Liver (tissue), 8 donors: ENCODE measurements at regions not wholly inside any gene's neighbourhood (a gene's known extent, or its start where the extent isn't known, plus 50 kb on each side); places are given as distances from the start of the nearest gene placed in this dataset.

Experiments
- DNase-seq: peaks from one replicate; pipeline ENCODE4 v3.0.0-alpha.2; 2017; ENCODE audit warnings: low spot score
- H3K27ac ChIP-seq, 2 donors: one replicate each; pipeline ENCODE4 v1.7.0; 2013; ENCODE audit warnings: inconsistent platforms in 2 of 2, low read length in 2 of 2, control low read depth in 1 of 2, low read depth in 1 of 2, mild to moderate bottlenecking in 1 of 2
- H3K27me3 ChIP-seq, 4 donors: one replicate each; pipeline versions ENCODE4 v1.6.1 to v1.7.0; 2013; ENCODE audit warnings: low read length in 3 of 4, inconsistent platforms in 1 of 4, mild to moderate bottlenecking in 1 of 4, moderate library complexity in 1 of 4; ENCODE audit not compliant: control insufficient read depth in 4 of 4, insufficient read depth in 4 of 4
- H3K36me3 ChIP-seq, 4 donors: one replicate each; pipeline versions ENCODE4 v1.6.1 to v1.7.0; 2013; ENCODE audit warnings: low read length in 3 of 4, mild to moderate bottlenecking in 3 of 4, low read depth in 1 of 4, moderate library complexity in 1 of 4; ENCODE audit not compliant: control insufficient read depth in 4 of 4, insufficient read depth in 3 of 4
- H3K4me1 ChIP-seq, 4 donors: one replicate each; pipeline versions ENCODE4 v1.6.1 to v1.7.0; 2013; ENCODE audit warnings: low read length in 3 of 4, mild to moderate bottlenecking in 3 of 4, moderate library complexity in 1 of 4; ENCODE audit not compliant: control insufficient read depth in 4 of 4, insufficient read depth in 4 of 4
- H3K4me3 ChIP-seq, 3 donors: one replicate each; pipeline versions ENCODE4 v1.6.1 to v1.7.0; 2013; ENCODE audit warnings: low read length in 3 of 3, control low read depth in 1 of 3, low read depth in 1 of 3, mild to moderate bottlenecking in 1 of 3
- H3K9ac ChIP-seq, 2 donors: one replicate each; pipeline ENCODE4 v1.7.0; 2013; ENCODE audit warnings: low read length in 2 of 2, mild to moderate bottlenecking in 2 of 2, moderate library complexity in 2 of 2, control low read depth in 1 of 2, low read depth in 1 of 2
- H3K9me3 ChIP-seq, 4 donors: one replicate each; pipeline versions ENCODE4 v1.6.1 to v1.7.0; 2013; ENCODE audit warnings: low read length in 3 of 4; ENCODE audit not compliant: control insufficient read depth in 4 of 4
- ATF3 ChIP-seq: IDR thresholded peaks from 2 replicates; pipeline ENCODE4 v1.6.1; 2016; ENCODE audit warnings: antibody characterized with exemption
- CTCF ChIP-seq: fragments of 150-350 bp; IDR thresholded peaks from 2 replicates; pipeline ENCODE4 v1.5.1; 2017; ENCODE audit warnings: improper control_type of control experiment, low read depth, low read length; ENCODE audit not compliant: missing input control
- EGR1 ChIP-seq, 2 donors: IDR thresholded peaks; 2 replicates each; pipeline ENCODE4 v1.6.1; 2016 to 2018; ENCODE audit warnings: antibody characterized with exemption in 2 of 2, low read depth in 2 of 2
- FOXA1 ChIP-seq: IDR thresholded peaks from 2 replicates; pipeline ENCODE4 v1.6.1; 2016; ENCODE audit warnings: antibody characterized with exemption
- FOXA2 ChIP-seq: IDR thresholded peaks from 2 replicates; pipeline ENCODE4 v1.6.1; 2016; ENCODE audit warnings: antibody characterized with exemption
- GABPA ChIP-seq, 2 donors: IDR thresholded peaks in 1 of 2; conservative IDR thresholded peaks in 1 of 2; 2 replicates each; pipeline ENCODE4 v1.6.1; 2016; ENCODE audit warnings: antibody characterized with exemption in 2 of 2, mild to moderate bottlenecking in 1 of 2, moderate library complexity in 1 of 2
- HNF4A ChIP-seq, 2 donors: conservative IDR thresholded peaks; 2 replicates each; pipeline ENCODE4 v1.6.1; 2016; ENCODE audit warnings: antibody characterized with exemption in 2 of 2, mild to moderate bottlenecking in 2 of 2
- HNF4G ChIP-seq: IDR thresholded peaks from 2 replicates; pipeline ENCODE4 v1.6.1; 2016; ENCODE audit warnings: antibody characterized with exemption
- JUND ChIP-seq, 2 donors: IDR thresholded peaks; 2 replicates each; pipeline ENCODE4 v1.6.1; 2016; ENCODE audit warnings: antibody characterized with exemption in 2 of 2
- MAX ChIP-seq: IDR thresholded peaks from 2 replicates; pipeline ENCODE4 v1.6.1; 2016; ENCODE audit warnings: antibody characterized with exemption
- RAD21 ChIP-seq, 2 donors: IDR thresholded peaks; 2 replicates each; pipeline ENCODE4 v1.6.1; 2016; ENCODE audit warnings: antibody characterized with exemption in 2 of 2, mild to moderate bottlenecking in 2 of 2
- RXRA ChIP-seq, 2 donors: IDR thresholded peaks; 2 replicates each; pipeline ENCODE4 v1.6.1; 2017 to 2018; ENCODE audit warnings: antibody characterized with exemption in 2 of 2, mild to moderate bottlenecking in 1 of 2
- SP1 ChIP-seq: IDR thresholded peaks from 2 replicates; pipeline ENCODE4 v1.6.1; 2018; ENCODE audit warnings: antibody characterized with exemption, mild to moderate bottlenecking
- WGBS: extraction: QIAGEN DNeasy Blood & Tissue Kit; methylation state at CpG from one replicate; pipeline ENCODE4 v1.1.7; 2013; 5-methylcytosine and 5-hydroxymethylcytosine counted together
- donor health status: healthy.
- donor health status: healthy.
- donor health status: healthy.
- donor health status: healthy.
- donor health status: healthy.

GRCh38 chr17:83198366-83199341 lies 119.2 kb downstream of the METRNL start:
- WGBS: 85% methylated on average over 27 of the region's 27 CpGs
- peak overlapping the region in 1 of 2 donors; percentile 58 for H3K9ac ChIP-seq
- no peak for DNase-seq

GRCh38 chr17:83199500-83200201 lies 120.2 kb downstream of the METRNL start:
- H3K9ac ChIP-seq: peak overlapping the region in 1 of 2 donors; percentile 58
- no peak for TF ChIP-seq MAX
- no peak for TF ChIP-seq EGR1 (IDR thresholded peaks at IDR 0.05; ENCODE audit: low read depth in 2 of 2)
- no peak for TF ChIP-seq CTCF
- no peak for TF ChIP-seq ATF3
- TF ChIP-seq HNF4G: no peak
- TF ChIP-seq HNF4A (conservative IDR thresholded peaks at IDR 0.05): no peak
- no peak for TF ChIP-seq JUND (IDR thresholded peaks at IDR 0.05)
- TF ChIP-seq SP1: peak; percentile 13
- TF ChIP-seq FOXA1: no peak
- 61% methylated on average over 23 of the region's 23 CpGs for WGBS

More at GRCh38 chr17:83198366-83199341, 119.2 kb downstream of the METRNL start:
- Histone ChIP-seq H3K36me3 (no peaks in the 10 kb centered on the region), H3K4me1 (peaks cover 0 to 3% (median under 1%) of the 10 kb centered on the region in 4 donors), H3K9me3 (no peaks in the 10 kb centered on the region), H3K27ac (peak overlapping the region; percentile 80 to 84), H3K4me3 (no peak overlapping the region), H3K27me3 (no peaks in the 10 kb centered on the region)
- TF ChIP-seq HNF4A (conservative IDR thresholded peaks at IDR 0.05) (no peak), HNF4G (no peak), JUND (IDR thresholded peaks at IDR 0.05) (no peak), FOXA1 (no peak), RXRA (IDR thresholded peaks at IDR 0.05) (no peak), RAD21 (IDR thresholded peaks at IDR 0.05) (no peak), GABPA (IDR thresholded peaks at IDR 0.05 in 1 of 2, conservative IDR thresholded peaks at IDR 0.05 in 1 of 2) (no peak), FOXA2 (no peak), ATF3 (no peak), CTCF (no peak)

More at GRCh38 chr17:83199500-83200201, 120.2 kb downstream of the METRNL start:
- Histone ChIP-seq H3K4me3 (no peak overlapping the region), H3K27ac (peak overlapping the region; percentile 80 to 84), H3K27me3 (no peaks in the 10 kb centered on the region), H3K36me3 (no peaks in the 10 kb centered on the region), H3K4me1 (peaks cover 0 to 3% (median under 1%) of the 10 kb centered on the region in 4 donors), H3K9me3 (no peaks in the 10 kb centered on the region)
- DNase-seq: no peak
